ENCODE measurements at regions not wholly inside any gene's neighbourhood (a gene's known extent, or its start where the extent isn't known, plus 50 kb on each side); places are given as distances from the start of the nearest gene placed in this dataset.

- Mint-ChIP-seq H3K4me1 (no peaks in the 10 kb centered on the region), H3K4me3 (no peak overlapping the region), H3K27me3 (ENCODE audit: low read depth in 3 of 3) (no peaks in the 10 kb centered on the region), H3K9me3 (peaks cover 0 to 6% (median 2%) of the 10 kb centered on the region in 7 donors), H3K36me3 (no peaks in the 10 kb centered on the region), H3K27ac (no peak overlapping the region)
- Histone ChIP-seq H3K27ac (ENCODE audit: low read depth in 1 of 2, low read length in 2 of 2) (no peak overlapping the region), H3K36me3 (replicated peaks in 1 of 2; ENCODE audit: control insufficient read depth in 1 of 2, insufficient read depth in 2 of 2, low read length in 2 of 2) (no peaks in the 10 kb centered on the region), H3K4me1 (ENCODE audit: control insufficient read depth in 1 of 2, insufficient read depth in 2 of 2, low read length in 2 of 2) (no peaks in the 10 kb centered on the region), H4K20me1 (ENCODE audit: insufficient read depth, low read length) (no peaks in the 10 kb centered on the region), H3K9ac (ENCODE audit: insufficient read depth, low read length, poor library complexity, severe bottlenecking) (no peak overlapping the region), H3K79me2 (ENCODE audit: insufficient read depth, low read length) (no peaks in the 10 kb centered on the region), H3K4me2 (replicated peaks; ENCODE audit: extremely low read depth, low read length, poor library complexity, severe bottlenecking) (no peak overlapping the region), H3K9me3 (replicated peaks in 1 of 2; ENCODE audit: control insufficient read depth in 1 of 2, insufficient read depth in 1 of 2, low read length in 2 of 2) (peaks cover 0 to 8% of the 10 kb centered on the region in 2 donors), H2AFZ (ENCODE audit: insufficient read depth, low read depth, low read length, poor library complexity, severe bottlenecking) (no peak overlapping the region), H3K4me3 (replicated peaks in 1 of 3; ENCODE audit: low read depth in 2 of 3, low read length in 3 of 3) (no peak overlapping the region), H3K27me3 (ENCODE audit: control insufficient read depth in 2 of 2, insufficient read depth in 2 of 2, low read length in 2 of 2) (no peaks in the 10 kb centered on the region)
- WGBS (ENCODE audit: insufficient coverage): 76% methylated on average over 2 of the region's 5 CpGs
- intact Hi-C loops (cut with micrococcal nuclease): no loop called here
- TF ChIP-seq CTCF (IDR thresholded peaks at IDR 0.05): no peak
- no peak for DNase-seq
Observed at GRCh38 chr3:20736287-20736852, 550.4 kb upstream of the SGO1 start.

GRCh38 chr3:20729185-20729584 lies 543.2 kb upstream of the SGO1 start:
- intact Hi-C loops (cut with micrococcal nuclease): no loop called here
- H3K27me3 Mint-ChIP-seq (ENCODE audit: low read depth in 3 of 3): no peaks in the 10 kb centered on the region
- Histone ChIP-seq H3K36me3 (replicated peaks in 1 of 2; ENCODE audit: control insufficient read depth in 1 of 2, insufficient read depth in 2 of 2, low read length in 2 of 2) (no peaks in the 10 kb centered on the region), H3K9me3 (replicated peaks in 1 of 2; ENCODE audit: control insufficient read depth in 1 of 2, insufficient read depth in 1 of 2, low read length in 2 of 2) (peaks cover 4 to 18% of the 10 kb centered on the region in 2 donors), H3K27me3 (ENCODE audit: control insufficient read depth in 2 of 2, insufficient read depth in 2 of 2, low read length in 2 of 2) (no peaks in the 10 kb centered on the region), H3K4me3 (replicated peaks in 1 of 3; ENCODE audit: low read depth in 2 of 3, low read length in 3 of 3) (no peak overlapping the region), H3K27ac (ENCODE audit: low read depth in 1 of 2, low read length in 2 of 2) (no peak overlapping the region), H2AFZ (ENCODE audit: insufficient read depth, low read depth, low read length, poor library complexity, severe bottlenecking) (no peak overlapping the region), H3K79me2 (ENCODE audit: insufficient read depth, low read length) (no peaks in the 10 kb centered on the region), H4K20me1 (ENCODE audit: insufficient read depth, low read length) (no peaks in the 10 kb centered on the region), H3K4me1 (ENCODE audit: control insufficient read depth in 1 of 2, insufficient read depth in 2 of 2, low read length in 2 of 2) (no peaks in the 10 kb centered on the region), H3K4me2 (replicated peaks; ENCODE audit: extremely low read depth, low read length, poor library complexity, severe bottlenecking) (no peak overlapping the region), H3K9ac (ENCODE audit: insufficient read depth, low read length, poor library complexity, severe bottlenecking) (no peak overlapping the region)
- TF ChIP-seq CTCF (IDR thresholded peaks at IDR 0.05): no peak
- H3K4me1 Mint-ChIP-seq: no peaks in the 10 kb centered on the region
- no peak for DNase-seq
- H3K4me3 Mint-ChIP-seq: no peak overlapping the region
- H3K36me3 Mint-ChIP-seq: no peaks in the 10 kb centered on the region
- no peak overlapping the region for H3K27ac Mint-ChIP-seq
- H3K9me3 Mint-ChIP-seq: peaks cover 2 to 11% (median 6%) of the 10 kb centered on the region in 7 donors
- WGBS (ENCODE audit: insufficient coverage): 100% methylated on average over 1 of the region's 1 CpG

All from CD14-positive monocyte (primary cell).